DND-41 (cell line): ENCODE measurements at regions not wholly inside any gene's neighbourhood (a gene's known extent, or its start where the extent isn't known, plus 50 kb on each side); places are given as distances from the start of the nearest gene placed in this dataset.

Experiments
- ATAC-seq: fragments of 200-7000 bp; cut with Tn5 transposase; 3 replicates; pipeline ENCODE4 v1.9.1; 2021; ENCODE audit warnings: low read depth; ENCODE audit not compliant: insufficient read depth
- DNase-seq: peaks from one replicate; pipeline ENCODE4 v3.0.0-alpha.2; 2020
- H2AFZ ChIP-seq: 2 replicates; pipeline ENCODE4 v1.6.0; 2012; ENCODE audit warnings: low read depth, low read length
- H3K27ac ChIP-seq: 2 replicates; pipeline ENCODE4 v1.5.1; 2012; ENCODE audit warnings: low read length, inconsistent platforms
- H3K27me3 ChIP-seq: fragments of 200-600 bp; sonication (generic); 2 replicates; pipeline ENCODE4 v1.6.0; 2012; ENCODE audit warnings: low read length, mild to moderate bottlenecking, inconsistent platforms; ENCODE audit not compliant: insufficient read depth, poor library complexity
- H3K36me3 ChIP-seq: 2 replicates; pipeline ENCODE4 v1.5.1; 2012; ENCODE audit warnings: low read length, inconsistent platforms; ENCODE audit not compliant: insufficient read depth
- H3K4me1 ChIP-seq: 2 replicates; pipeline ENCODE4 v1.5.1; 2012; ENCODE audit warnings: mild to moderate bottlenecking, low read length; ENCODE audit not compliant: insufficient read depth
- H3K4me2 ChIP-seq: 2 replicates; pipeline ENCODE4 v1.6.0; 2012; ENCODE audit warnings: mild to moderate bottlenecking, moderate library complexity, low read length, inconsistent platforms; ENCODE audit not compliant: insufficient read depth
- H3K4me3 ChIP-seq, 2 experiments: fragments of 200-600 bp in 1 of 2; shearing (Covaris generic) in 1 of 2; 2 replicates each; pipeline ENCODE4 v1.5.1; 2012 to 2016; ENCODE audit warnings: inconsistent platforms in 2 of 2, low read length in 2 of 2, mild to moderate bottlenecking in 2 of 2, low read depth in 1 of 2, moderate library complexity in 1 of 2
- H3K79me2 ChIP-seq: 2 replicates; pipeline ENCODE4 v1.6.0; 2012; ENCODE audit warnings: low read length, inconsistent platforms; ENCODE audit not compliant: insufficient read depth
- H3K9ac ChIP-seq: 2 replicates; pipeline ENCODE4 v1.6.0; 2012; ENCODE audit warnings: low read depth, mild to moderate bottlenecking, inconsistent platforms, low read length, moderate library complexity
- H3K9me3 ChIP-seq: 2 replicates; pipeline ENCODE4 v1.5.1; 2012; ENCODE audit warnings: low read length, moderate library complexity, mild to moderate bottlenecking, inconsistent platforms; ENCODE audit not compliant: insufficient read depth, severe bottlenecking
- H4K20me1 ChIP-seq: 2 replicates; pipeline ENCODE4 v1.6.0; 2012; ENCODE audit warnings: low read length; ENCODE audit not compliant: insufficient read depth
- CTCF ChIP-seq: IDR thresholded peaks from 2 replicates; pipeline ENCODE4 v1.5.1; 2012; ENCODE audit warnings: borderline replicate concordance, low read length, moderate library complexity, mild to moderate bottlenecking; ENCODE audit not compliant: poor library complexity, severe bottlenecking; ENCODE audit errors: extremely low read depth
- EZH2 ChIP-seq: IDR thresholded peaks from 3 replicates; pipeline ENCODE4 v1.6.1; 2012; ENCODE audit warnings: borderline replicate concordance, low read depth, mild to moderate bottlenecking, moderate library complexity, low read length, inconsistent platforms; ENCODE audit not compliant: severe bottlenecking

- no peak overlapping the region for H3K27ac ChIP-seq
- H3K4me1 ChIP-seq: no peaks in the 10 kb centered on the region
- no peak overlapping the region for H3K4me3 ChIP-seq
- H3K4me2 ChIP-seq: no peak overlapping the region
- no peak for TF ChIP-seq EZH2
- no peak for TF ChIP-seq CTCF
- no peaks in the 10 kb centered on the region for H3K79me2 ChIP-seq
- no peaks in the 10 kb centered on the region for H3K36me3 ChIP-seq
- no peak overlapping the region for H3K9ac ChIP-seq
- no peak for ATAC-seq
- DNase-seq: no peak
- H4K20me1 ChIP-seq: no peaks in the 10 kb centered on the region
- no peaks in the 10 kb centered on the region for H3K9me3 ChIP-seq
- H3K27me3 ChIP-seq: no peaks in the 10 kb centered on the region
- H2AFZ ChIP-seq: no peak overlapping the region
These were observed 836.8 kb upstream of the NECTIN3 start for GRCh38 chr3:110234831-110235230.

- no peak for TF ChIP-seq EZH2
- no peak for TF ChIP-seq CTCF
- Histone ChIP-seq H3K36me3 (no peaks in the 10 kb centered on the region), H3K9ac (no peak overlapping the region), H3K79me2 (no peaks in the 10 kb centered on the region), H3K4me1 (no peaks in the 10 kb centered on the region), H3K27ac (no peak overlapping the region), H2AFZ (no peak overlapping the region), H3K4me2 (no peak overlapping the region), H4K20me1 (no peaks in the 10 kb centered on the region), H3K27me3 (no peaks in the 10 kb centered on the region), H3K4me3 (no peak overlapping the region), H3K9me3 (no peaks in the 10 kb centered on the region)
- DNase-seq (no peak), ATAC-seq (no peak)
These were observed 834.5 kb upstream of the NECTIN3 start for GRCh38 chr3:110236976-110237610.

GRCh38 chr3:110243081-110243480, 828.5 kb upstream of the NECTIN3 start:
- DNase-seq (no peak), ATAC-seq (no peak)
- no peaks in the 10 kb centered on the region for H3K36me3 ChIP-seq
- no peaks in the 10 kb centered on the region for H3K4me1 ChIP-seq
- no peaks in the 10 kb centered on the region for H3K27me3 ChIP-seq
- H3K9ac ChIP-seq: no peak overlapping the region
- H4K20me1 ChIP-seq: no peaks in the 10 kb centered on the region
- H3K4me2 ChIP-seq: no peak overlapping the region
- H2AFZ ChIP-seq: no peak overlapping the region
- H3K4me3 ChIP-seq: no peak overlapping the region
- H3K27ac ChIP-seq: no peak overlapping the region
- no peaks in the 10 kb centered on the region for H3K9me3 ChIP-seq
- no peaks in the 10 kb centered on the region for H3K79me2 ChIP-seq
- no peak for TF ChIP-seq CTCF
- TF ChIP-seq EZH2: no peak

GRCh38 chr3:110246796-110247376, 824.7 kb upstream of the NECTIN3 start:
- no peaks in the 10 kb centered on the region for H3K27me3 ChIP-seq
- no peaks in the 10 kb centered on the region for H3K4me1 ChIP-seq
- H3K79me2 ChIP-seq: no peaks in the 10 kb centered on the region
- H3K36me3 ChIP-seq: no peaks in the 10 kb centered on the region
- TF ChIP-seq EZH2 (no peak), CTCF (no peak)
- H3K9me3 ChIP-seq: no peaks in the 10 kb centered on the region
- H4K20me1 ChIP-seq: no peaks in the 10 kb centered on the region
- DNase-seq (no peak), ATAC-seq (no peak)
- H2AFZ ChIP-seq: no peak overlapping the region
- H3K4me3 ChIP-seq: no peak overlapping the region
- no peak overlapping the region for H3K4me2 ChIP-seq
- H3K27ac ChIP-seq: no peak overlapping the region
- H3K9ac ChIP-seq: no peak overlapping the region
